SK-N-DZ (cell line): ENCODE measurements at regions not wholly inside any gene's neighbourhood (a gene's known extent, or its start where the extent isn't known, plus 50 kb on each side); places are given as distances from the start of the nearest gene placed in this dataset.

Experiments used
- DNase-seq: peaks from one replicate; pipeline ENCODE4 v3.0.0-alpha.2; 2015; ENCODE audit warnings: low spot score

GRCh38 chr16:85187886-85188285 lies 75.6 kb upstream of the CIBAR2 start:
- no peak for DNase-seq

DNA sequence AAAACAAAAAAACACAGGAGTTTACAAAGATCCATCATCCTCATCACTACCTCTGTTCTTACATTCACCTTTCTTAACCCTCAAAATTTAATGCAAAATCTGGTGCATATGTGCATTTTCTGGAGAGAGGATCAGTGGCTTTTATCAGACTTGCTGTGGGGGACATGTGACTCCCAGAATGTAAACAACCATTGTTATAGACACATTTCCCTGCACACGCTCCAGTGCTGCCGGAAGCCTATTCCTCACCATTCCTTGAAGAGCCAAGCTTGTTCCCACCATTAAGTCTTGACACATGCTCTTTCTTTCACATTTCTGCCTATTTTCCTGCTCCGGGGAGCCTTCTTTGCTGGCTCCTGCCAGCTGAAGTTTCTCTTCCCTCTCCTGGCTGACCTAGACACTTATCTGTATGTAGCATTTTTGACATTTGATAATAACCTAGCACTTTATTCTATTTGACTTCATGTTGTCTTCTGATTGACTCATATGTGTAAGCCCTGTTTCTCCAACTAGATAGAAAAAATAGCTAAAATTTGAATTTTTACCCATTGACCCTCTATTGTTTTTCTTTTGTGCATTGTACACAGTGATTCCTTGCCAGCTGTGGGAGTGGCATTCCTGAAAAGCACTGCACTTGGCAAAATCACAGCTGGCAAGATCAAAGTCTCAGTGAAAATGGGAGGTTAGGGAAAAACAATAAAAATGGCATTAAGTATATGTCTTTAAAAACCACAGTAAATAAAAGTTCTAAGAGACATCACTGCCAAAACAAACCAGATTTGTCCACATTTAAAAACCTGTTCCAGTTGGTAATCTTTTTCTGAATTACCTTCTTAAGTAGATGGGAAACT lies 76.8 kb upstream of the CIBAR2 start:
- no peak for DNase-seq

GRCh38 chr16:85190572-85190971 lies 78.3 kb upstream of the CIBAR2 start:
- DNase-seq, result no peak

- DNase-seq, result no peak
Measured at GRCh38 chr16:85191341-85191965, 79.2 kb upstream of the CIBAR2 start.

DNA sequence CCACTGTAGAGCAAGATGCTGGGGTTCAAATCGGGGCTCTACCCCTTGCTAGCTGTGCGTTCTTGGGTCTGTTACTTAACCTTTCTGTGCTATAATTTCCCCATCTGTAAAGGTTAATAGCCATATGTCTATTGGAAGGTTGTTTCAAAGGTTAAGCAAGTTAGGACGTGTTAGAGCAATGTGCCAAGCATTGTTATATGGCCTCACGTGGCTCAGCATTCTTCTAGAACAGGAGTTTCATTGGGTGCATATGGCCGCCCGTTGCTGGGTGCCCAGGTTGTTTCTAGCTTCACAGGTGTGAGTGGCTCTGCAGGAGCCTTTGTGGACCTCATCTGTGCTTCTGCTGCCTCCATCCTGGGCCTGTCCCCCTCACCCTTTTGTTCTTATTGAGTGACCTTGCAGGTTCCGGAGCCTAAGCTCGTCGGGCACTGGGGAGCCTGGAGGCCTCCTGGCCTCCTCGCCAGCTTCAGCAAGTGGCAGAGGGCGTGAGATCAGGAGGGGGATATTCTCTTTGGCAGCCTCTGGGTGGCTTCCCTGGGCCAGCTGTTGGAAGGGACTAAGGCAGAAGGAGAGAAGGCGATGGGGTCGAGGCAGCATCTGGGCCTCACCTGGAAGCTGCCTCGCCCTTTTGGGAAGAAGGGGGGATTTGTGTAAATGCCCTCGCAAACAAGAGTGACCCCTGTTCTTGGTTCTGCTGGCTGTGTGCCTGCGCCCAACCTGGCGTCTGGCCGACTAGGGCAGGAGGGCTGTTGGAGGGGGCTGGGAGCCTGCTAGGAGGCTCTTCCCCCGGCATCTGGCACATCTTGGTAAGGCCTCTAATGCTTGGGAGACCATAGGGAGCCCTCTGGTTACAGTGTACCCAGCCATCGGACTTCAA lies 80.2 kb upstream of the CIBAR2 start:
- DNase-seq, result no peak

DNA sequence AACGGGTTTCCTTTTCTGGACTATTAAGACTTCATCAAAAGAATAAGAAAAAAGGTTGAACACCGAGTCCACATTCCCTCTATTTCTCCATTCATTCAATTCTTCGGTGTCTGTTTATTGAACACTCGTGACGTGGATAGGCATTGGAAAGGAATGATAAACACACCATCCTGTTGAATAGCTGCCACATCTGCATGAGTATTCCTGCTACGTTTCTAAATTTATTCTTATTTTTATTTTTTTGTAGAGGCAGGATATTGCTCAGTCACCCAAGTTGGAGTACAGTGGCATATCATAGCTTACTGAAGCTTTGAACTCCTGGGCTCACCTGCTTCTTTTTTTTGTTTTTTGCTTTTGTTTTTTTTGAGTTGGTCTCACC lies 80.8 kb upstream of the CIBAR2 start:
- DNase-seq, result no peak

GRCh38 chr16:85193876-85194275 lies 81.6 kb upstream of the CIBAR2 start:
- no peak for DNase-seq

DNA sequence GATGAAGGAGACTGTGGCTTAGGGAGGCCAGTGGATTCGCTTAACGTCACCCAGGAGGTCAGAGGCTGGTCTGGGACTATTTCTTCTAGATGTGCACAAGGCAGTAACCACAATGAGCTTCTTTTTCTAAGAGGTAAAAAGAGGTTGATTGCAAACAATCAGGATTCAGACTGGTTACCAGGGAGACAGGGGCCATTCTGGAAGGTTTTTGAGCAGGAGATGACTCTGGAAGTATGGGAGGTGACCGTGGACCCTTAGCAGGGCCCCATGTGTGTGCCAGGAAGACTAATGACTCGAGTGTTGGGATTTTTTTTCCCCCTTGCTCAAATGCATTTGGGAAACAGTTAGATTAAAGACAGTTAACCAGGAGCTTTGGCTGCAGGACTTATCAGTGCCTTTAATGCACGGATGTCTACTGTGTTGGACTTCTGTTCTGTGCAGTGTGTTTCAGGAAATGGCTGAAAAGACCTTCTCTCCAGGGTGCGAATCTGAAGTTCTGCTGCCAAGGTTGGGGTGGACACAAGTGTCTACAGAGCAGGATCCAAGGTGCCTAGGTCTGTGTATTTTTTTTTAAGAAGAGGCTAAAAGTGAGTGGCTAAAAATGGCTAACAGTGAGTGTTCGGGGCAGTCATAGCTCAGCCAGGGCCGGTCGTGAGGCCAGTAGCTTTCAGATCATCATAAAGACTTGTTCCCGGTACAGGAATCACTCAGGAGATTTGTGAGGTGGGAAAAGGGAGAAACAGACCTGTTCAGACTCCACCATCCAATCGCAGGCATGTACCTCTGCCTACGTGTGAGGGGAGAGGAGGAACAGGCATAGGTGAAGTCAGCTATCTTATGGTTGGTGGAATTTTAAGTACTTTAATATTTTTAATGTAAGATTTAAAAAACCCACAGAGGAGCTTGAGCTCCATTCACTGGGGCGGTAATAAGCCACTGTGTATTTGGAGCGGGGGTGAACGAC lies 82.3 kb upstream of the CIBAR2 start:
- DNase-seq, result no peak

GRCh38 chr16:85195271-85195647 lies 83.0 kb upstream of the CIBAR2 start:
- DNase-seq, result no peak

DNA sequence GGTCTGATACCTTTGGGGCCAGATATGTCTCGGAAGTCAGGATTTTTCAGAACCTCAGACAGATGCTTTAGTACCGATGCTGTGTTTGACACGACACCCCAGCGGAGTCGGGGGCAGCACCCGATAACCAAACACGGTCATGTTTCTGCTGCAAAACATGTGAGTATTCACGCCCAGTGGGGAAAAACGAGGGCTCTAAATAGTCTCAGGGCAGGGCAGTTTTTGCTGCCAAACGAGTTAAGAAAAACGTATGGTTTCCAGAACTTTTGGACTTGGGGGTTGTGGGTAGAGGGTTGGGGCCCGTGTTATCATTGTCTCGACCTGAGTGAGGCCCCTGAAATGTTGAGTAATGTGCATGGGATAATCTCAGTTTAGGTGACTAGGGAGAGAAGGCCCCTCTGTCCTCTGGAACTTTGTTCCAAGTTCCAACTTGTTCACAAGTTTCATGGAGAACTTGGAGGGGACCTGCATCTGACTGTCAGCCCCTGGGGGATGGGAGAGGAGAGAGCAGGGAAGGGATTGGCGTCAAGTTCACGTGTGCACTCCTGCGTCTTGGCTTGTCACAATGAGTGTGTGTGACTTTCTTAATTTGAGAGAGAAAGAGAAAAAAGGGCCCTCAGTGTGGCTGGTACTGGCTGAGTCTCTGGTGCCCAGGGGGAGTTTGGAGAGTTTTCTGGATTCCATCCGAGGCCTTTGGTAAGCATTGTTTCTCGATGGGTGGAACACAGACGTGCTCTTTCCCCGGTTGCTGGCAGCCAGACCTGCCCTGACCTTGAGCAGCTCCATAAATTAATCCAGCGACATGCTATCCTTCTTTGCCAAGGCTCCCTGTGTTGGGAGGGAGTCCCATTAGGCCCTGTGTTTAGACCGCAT lies 83.9 kb upstream of the CIBAR2 start:
- no peak for DNase-seq

DNA sequence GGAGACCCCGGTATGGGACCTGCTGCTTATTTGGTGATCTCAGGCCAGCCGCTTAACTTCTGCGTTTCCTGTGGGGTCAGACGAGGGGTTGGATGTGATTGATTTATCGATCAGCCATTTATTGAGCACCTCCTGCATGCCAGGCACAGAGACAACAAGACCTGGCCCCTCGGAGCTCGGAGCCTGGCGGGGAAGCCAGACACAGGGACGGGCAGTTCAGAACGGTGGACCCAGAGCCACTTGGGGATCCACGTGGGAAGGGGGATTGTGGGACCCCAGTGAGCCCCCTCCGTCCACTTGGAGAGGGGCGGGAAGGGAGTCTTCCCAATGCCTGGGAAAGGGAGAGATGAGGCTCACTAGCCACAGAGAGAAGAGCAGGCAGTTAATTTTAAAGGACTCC lies 84.7 kb upstream of the CIBAR2 start:
- no peak for DNase-seq

GRCh38 chr16:85197611-85198566 lies 85.6 kb upstream of the CIBAR2 start:
- no peak for DNase-seq

GRCh38 chr16:85199069-85199725 lies 86.9 kb upstream of the CIBAR2 start:
- no peak for DNase-seq

- DNase-seq, result no peak
Measured at GRCh38 chr16:85199880-85200279, 87.6 kb upstream of the CIBAR2 start.

GRCh38 chr16:85200471-85201278 lies 88.4 kb upstream of the CIBAR2 start:
- no peak for DNase-seq

DNA sequence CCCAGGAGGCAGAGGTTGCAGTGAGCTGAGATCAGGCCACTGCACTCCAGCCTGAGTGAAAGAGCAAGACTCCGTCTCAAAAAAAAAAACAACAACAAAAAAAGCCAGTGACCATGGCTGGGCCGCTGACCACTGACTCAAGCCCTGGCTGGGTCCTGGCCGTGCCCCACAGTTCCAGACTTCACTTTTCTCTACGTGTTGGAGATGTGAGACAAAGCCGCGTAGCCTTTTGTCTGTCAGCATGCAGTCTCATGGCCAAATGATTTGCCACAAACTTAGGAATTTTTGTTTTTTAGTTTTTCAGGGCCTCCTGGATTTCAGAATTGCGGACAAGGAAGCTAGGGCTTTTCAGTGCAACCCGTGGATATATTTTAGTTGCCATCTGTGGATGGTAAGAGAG lies 89.3 kb upstream of the CIBAR2 start:
- DNase-seq, result no peak

DNA sequence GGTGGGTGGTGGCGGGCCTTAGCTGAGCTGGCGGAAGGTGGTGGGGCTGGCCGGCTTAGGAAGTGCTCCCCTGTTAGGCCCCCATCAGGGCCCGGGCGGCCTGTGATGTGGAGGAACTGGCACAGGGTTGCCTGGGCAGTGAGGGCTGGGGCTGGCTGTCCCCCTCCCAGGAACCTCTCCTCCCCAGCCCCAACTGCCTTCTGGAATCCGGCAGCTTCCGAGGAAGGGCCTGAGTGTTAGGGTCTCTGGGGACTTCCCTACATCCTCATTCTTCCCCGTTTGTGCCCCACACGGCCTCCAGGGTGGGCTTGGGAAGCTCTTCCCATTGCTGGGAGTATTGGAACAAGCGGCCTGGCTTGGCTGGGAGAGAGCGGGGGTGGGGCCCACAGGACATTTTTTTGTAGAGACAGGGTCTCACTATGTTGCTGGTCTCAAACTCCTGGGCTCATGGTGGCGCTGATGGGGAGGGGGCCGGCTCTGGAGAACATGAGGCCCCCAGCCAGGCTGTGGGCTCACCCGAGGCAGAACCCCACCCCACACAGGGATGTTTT lies 89.9 kb upstream of the CIBAR2 start:
- DNase-seq, result peak; percentile 44
